GM19328 (cell line): ENCODE measurements at regions not wholly inside any gene's neighbourhood (a gene's known extent, or its start where the extent isn't known, plus 50 kb on each side); places are given as distances from the start of the nearest gene placed in this dataset.
"Not testable (repeated sequence)": the region's sequence is repeated elsewhere in the genome, so short reads cannot be mapped to it uniquely, and the experiment has no call there.

Experiments used
- ATAC-seq: cut with Tn5 transposase; IDR thresholded peaks from one replicate; pipeline ENCODE4 v1.9.1; 2021; ENCODE audit warnings: mild to moderate bottlenecking, moderate library complexity; ENCODE audit not compliant: unreplicated experiment

DNA sequence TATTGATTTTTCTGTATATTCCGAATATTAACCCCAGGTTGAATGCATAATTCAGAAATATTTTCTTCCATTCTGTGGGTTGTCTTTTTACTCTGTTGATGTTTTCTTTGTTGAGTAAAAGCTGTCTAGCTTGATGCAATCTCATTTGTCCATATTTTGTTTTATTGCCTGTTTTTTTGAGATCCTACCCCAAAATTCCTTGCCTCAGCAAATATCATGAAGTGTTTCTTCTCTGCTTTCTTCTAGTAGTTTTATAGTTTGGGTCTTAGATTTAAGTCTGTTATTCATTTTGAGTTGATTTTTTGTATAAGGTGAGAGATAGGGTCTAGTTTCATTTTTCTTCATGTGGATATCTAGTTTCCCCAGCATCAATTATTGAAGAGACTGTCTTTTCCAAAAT, 467.9 kb upstream of the GCFC2 start:
- ATAC-seq = no peak

DNA sequence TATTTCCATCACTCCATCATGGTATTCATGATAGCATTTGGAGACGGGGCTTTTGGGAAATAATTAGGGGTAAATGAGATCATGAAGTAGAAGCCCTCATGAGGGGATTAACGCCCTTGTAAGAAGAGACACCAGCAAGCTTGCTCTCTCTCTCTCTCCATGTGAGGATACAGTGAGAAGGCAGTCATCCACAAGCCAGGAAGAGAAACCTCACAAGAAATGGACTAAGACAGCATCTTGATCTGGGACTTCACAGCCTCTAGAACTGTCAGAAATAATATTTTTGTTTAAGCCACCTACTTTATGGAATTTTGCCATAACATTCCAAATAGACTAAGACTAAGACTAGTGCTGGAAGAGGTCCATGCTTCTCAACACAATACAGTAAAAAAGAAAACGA, 464.6 kb upstream of the GCFC2 start:
- no peak for ATAC-seq

DNA sequence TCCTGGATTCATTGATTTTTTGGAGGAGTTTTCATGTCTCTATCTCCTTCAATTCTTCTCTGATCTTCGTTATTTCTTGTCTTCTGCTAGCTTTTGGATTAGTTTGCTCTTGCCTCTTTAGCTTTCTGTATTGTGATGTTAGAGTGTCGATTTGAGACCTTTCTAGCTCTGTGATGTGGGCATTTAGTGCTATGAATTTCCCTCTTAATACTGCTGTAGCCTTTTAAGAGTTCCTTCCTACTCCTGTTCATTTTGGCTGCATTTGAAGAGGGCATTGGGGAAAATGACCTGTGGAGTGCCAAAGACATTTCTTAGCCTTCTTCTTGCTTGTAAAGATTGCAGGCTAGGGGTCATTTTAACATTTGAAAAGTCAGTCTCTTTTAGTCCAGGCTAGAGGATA, 463.8 kb upstream of the GCFC2 start:
- no peak for ATAC-seq

DNA sequence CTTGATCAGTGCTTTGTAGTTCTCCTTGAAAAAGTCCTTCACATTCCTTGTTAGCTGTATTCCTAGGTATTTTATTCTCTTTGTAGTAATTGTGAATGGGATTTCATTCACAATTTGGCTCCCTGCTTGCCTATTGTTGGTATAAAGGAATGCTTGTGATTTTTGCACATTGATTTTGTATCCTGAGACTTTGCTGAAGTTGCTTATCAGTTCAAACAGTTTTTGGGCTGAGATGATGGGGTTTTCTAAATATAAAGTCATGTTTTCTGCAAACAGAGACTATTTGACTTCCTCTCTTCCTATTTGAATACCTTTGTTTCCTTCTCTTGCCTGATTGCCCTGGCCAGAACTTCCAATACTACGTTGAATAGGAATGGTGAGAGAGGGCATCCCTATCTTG, 462.5 kb upstream of the GCFC2 start:
- ATAC-seq = not testable (repeated sequence)

DNA sequence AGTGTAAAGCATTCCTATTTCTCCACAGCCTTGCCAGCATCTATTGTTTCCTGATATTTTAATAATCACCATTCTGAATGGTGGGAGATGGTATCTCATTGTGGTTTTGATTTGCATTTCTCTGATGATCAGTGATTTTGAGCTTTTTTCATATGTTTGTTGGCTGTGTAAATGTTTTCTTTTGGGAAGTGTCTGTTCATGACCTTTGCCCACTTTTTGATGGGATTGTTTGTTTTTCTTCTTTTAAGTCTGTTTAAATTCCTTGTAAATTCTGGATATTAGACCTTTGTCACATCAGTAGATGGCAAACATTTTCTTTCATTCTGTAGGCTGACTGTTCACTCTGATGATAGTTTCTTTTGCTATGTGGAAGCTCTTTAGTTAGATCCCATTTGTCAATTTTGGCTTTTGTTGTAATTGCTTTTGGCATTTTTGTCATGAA, 461.5 kb upstream of the GCFC2 start:
- not testable (repeated sequence) for ATAC-seq

DNA sequence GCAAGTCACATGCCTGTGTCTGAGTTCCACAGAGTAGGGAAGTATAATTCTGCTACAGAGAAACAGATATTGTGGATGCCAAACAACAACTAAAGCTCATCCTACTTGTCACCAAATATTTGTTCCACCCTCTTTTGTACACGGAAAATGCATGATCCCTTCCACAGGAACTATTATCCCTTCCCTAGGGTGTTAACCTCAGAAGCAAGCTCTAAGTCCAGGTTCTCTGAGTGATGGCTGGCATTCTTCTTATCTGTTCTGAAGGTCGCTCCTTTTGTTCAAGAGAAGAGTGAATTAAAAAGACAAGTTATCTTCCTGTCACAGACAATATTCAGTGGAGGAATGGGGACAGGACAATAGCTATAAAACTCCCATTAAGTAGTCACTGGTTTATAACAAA, 460.1 kb upstream of the GCFC2 start:
- ATAC-seq = no peak

DNA sequence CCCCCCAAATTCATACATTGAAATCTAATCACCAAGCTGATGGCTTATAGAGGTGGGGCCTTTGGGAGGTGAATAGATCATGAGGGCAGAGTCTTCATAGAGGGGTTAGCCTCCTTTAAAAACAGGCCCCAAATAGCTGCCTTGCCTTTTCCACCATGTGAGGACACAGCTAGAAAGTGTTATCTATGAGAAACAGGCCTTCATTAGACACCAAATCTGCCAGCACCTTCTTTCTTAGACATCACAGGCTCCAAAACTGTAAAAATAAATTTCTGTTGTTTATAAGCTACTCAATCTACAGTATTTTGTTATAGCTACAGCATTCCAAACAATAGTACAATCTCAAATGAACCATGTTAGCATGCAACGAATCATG, 459.3 kb upstream of the GCFC2 start:
- ATAC-seq = no peak

DNA sequence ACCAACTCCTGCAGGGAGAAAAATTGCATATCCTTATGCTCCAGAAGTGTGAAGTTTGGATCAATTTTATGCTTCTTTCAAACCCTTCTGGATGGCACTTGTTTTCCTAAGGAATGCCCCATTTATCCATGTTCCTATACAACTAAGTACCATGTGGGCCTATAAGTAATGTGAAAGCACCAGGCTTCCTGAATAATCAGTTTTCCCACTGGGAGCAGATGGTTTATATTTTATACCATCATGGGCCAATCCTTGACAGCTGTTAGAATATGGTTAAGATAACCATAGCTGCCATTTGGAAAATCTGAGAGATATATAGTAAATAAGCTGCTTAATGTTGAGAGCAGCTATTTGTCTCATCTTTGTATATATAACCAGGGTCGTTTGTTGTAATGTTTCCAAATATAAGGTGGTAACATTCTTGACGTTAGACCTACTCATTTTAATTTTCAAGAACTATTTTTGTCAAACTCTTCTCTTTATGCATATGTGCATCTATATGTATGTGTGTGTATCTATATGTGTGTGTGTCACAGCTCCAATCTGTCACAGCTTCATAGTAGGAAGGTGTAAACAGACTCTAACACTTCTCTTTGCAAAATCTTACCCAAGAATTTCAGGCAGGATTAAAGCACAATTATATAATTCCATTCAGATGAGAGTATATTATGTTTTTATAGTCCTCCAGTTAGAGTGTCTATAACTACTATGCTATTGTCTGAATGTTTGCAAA, 458.7 kb upstream of the GCFC2 start:
- no peak for ATAC-seq

DNA sequence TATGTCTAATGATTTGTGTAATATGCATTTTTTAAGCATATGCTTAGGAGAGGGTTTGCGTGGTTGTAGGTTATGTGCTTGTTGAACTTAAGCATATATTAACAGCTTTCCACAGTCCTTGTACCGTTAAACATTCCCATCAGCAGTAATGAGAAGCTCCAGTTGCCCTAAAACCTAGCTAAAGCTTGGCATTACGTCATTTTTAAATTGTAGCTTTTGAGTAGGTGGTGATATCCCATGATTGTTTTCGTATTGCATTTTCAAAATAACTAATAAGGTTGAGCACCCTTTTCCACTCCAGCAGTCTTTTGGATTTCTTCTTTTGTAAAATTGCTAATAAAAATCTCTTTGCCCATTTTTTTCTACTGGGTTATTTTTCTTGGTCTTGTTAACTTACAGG, 453.1 kb upstream of the GCFC2 start:
- no peak for ATAC-seq

DNA sequence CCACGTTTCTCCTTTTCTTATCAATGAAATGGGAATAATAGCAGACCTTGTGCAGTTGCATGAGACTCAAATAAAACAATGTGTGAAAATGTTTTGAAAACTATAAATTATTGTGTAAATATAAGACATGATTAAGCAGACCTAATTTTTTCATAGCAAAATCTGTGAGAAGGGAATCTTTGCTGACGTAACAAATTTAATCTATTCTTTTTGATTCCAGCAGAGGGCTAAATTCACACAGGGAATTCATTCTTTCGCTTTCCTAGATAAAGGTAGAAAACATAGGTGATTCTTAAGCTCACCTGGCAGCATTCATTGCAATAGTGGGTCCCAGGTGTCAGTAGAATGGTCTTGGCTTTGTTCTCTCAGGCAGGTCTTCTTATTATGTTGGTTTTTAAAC, 450.0 kb upstream of the GCFC2 start:
- ATAC-seq = no peak

DNA sequence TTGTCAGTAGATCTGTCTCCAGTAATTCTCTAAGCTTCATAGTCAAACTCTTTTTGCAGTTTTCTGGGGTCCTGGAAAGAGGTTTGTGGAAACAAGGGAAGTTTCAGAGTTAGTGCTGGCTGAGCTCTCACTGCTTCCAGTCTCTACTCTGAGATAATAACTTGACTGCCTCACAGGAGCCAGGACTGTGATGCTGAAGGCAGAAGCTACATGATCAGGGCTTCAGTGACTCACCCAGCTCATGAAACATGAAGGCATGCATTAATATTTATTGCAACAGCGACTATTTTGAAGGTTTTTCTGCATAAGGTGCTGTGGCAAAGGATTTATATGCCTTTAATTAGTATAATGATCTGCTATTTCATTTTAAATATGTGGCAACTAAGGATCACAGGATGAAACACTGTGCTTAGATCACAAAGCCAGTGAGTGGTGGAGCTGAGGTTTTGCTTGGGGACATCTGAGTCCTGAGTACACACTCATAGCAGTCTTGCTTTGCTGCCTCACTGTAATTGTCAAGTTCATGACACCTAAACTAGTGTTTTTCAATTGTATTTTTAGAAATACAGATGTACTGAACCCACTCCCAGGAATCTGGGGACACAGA, 448.4 kb upstream of the GCFC2 start:
- ATAC-seq = no peak

DNA sequence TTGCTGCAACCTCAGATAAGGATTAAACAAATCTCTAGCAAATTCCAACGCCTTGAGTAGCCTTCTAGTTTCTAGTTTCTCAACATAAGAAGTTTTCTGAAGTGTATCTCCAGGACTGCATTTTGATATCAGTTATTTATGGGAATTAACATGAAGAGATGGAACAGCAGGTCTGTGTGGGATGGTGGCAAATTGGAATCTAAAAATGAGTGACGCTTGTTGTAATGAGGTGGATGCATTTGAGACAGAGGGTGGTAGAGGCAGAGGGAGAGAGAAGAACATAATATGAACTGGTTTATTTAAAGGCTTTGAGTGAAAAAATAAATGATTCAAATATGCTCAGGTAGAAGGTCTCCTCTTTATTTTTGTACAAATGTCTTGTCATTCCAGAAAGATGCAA, 446.8 kb upstream of the GCFC2 start:
- ATAC-seq = no peak

DNA sequence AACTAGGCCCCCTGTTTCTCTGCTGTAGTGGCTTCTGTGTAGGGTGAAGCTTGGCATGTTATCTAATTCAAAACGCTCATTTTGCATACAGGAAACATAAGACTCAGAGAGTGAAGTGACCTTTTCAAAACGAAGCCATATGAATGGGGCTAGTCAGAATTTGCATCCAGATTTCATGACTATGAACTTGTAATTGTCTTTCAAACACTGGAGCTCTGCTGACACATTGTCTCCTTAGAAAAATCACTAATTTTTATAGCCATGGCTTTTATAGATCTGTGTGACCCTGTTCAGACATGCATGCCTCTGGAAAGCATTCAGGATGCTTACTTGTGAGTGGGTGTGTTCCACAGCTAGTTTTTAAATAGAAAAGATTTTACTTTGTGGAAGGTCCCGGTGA, 444.3 kb upstream of the GCFC2 start:
- ATAC-seq = no peak

DNA sequence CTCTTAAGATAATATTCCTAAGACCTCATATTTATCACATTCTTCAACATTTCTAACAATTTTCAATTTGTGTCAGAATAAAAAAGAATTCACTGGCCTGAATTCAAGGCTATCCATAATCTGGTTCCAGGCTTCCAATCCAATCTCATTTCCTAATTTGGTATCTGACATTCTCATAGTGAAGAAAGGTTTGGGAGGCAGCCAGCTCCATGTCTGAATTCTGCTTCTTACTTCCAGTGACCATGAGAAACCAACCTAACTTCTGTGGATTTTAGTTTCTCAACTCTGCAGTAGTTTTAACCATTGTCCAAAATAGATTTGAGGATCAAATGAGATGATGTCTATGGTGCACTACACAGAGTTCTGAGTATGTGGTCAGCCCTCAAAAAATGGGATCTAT, 439.1 kb upstream of the GCFC2 start:
- no peak for ATAC-seq

DNA sequence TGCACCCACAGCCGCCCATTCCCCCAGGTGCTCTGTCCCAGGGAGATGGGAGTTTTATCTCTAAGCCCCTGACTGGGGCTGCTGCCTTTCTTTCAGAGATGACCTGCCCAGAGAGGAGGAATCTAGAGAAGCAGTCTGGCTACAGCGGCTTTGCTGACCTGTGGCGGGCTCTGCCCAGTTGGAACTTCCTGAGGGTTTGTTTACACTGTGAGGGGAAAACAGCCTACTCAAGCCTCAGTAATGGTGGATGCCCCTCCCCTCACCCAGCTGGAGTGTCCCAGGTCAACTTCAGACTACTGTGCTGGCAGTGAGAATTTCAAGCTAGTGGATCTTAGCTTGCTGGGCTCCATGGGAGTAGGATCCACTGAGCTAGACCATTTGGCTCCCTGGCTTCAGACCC, 428.6 kb upstream of the GCFC2 start:
- ATAC-seq = not testable (repeated sequence)

DNA sequence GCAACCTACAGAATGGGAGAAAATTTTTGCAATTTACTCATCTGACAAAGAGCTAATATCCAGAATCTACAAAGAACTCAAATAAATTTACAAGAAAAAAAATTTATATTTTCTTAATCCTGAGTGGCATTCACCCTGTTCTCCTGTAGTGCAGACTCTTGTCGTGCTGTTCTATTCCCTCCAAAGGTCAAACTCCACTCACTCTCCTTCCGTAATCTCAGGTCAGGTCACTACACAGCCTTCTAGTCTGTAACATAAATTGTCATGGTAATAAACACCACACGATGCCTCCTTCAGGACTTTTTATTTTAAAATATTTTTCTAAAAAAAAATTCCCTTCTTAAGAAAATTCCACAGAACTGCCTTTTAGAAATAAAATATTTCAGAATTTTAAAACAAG, 417.9 kb upstream of the GCFC2 start:
- no peak for ATAC-seq

DNA sequence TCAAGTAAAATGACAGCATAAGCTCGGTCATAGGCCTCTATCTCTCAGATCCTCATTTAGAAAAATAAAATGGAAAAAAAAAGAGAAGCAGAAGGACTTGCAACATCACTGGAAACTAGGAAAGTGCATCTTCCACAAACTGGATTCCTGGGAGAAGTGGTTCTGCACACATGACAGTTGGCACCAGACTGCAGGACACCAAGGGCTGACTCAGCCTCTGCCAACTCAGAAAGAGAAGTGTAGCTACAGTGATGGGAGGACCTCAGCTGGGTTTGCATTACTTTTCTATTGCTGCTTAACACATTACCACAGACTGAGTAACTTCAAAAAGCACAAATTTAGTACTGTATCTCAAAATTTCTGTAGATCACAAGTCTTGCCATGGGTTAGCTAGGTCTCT, 409.5 kb upstream of the GCFC2 start:
- no peak for ATAC-seq

DNA sequence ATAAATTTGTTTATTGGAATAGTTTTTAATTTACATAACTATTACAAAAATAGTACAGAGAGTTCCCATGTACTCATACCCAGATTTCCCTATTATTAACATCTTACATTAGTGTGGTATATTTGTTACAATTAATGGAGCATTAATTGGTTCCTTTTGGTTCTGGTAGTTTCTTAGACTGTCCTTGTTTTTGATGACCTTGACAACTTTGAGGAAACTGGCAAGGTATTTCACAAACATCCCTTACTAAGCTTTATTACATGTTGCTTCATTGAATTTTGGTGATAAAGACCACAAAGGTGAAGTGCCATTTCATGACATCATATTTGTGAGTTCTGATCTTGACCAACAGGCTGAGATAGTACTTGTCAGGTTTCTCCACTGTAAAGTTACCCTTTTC, 379.0 kb upstream of the GCFC2 start:
- ATAC-seq = no peak

DNA sequence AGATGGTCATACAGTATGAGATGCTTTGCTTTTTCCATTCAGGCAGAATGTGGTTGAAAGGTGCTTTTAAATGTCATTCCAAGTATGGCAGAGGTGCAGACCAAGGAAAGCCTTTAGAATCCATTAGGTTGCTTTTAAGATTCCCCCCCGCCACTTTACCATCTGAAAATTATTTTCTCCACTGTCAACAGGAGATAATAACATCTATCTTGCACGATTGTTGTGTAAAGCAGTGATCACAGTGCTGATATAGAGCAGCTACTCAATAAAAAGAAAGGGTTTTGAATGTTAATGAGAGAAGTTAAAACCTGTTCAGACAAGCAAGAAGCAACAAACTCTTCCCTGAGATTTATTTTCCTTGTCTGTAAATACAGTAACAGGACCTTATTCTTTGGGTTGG, 372.5 kb upstream of the GCFC2 start:
- no peak for ATAC-seq

DNA sequence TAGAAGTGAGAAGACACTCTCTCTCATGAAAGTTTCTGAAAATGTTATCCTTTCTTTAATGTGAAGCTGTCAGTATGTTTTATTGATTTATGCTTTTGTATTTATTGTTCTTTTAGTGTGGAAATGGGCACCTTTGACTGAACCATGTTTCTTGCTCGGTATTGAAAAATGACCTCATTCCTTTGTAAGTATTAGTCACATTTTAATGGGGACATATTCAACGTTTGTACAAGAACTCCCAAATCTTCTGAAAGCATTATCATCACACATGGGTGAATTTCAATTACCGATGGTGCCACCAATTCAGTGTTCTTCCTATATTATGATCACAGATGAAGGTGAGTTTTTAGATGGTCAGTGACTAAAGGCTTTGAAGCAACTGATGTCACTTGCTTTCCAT, 371.8 kb upstream of the GCFC2 start:
- ATAC-seq = no peak

DNA sequence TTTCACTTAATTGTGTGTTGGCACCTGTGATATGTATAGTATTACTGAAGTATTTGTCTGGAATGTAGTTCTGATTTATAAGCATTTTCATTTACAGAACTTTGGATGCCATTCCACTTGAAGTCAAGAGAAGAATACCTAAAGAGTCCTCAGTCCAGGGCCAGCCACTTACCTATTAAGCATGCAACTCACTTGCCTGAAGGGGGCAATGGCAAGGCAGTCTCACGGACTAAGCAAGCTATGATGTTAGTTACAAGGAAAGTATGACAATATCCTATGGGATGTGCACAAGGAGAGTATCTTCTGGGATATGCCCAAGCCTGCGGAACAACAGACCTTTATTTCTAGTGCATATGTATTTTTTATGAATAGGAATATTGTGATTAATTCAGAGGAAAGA, 369.4 kb upstream of the GCFC2 start:
- no peak for ATAC-seq

DNA sequence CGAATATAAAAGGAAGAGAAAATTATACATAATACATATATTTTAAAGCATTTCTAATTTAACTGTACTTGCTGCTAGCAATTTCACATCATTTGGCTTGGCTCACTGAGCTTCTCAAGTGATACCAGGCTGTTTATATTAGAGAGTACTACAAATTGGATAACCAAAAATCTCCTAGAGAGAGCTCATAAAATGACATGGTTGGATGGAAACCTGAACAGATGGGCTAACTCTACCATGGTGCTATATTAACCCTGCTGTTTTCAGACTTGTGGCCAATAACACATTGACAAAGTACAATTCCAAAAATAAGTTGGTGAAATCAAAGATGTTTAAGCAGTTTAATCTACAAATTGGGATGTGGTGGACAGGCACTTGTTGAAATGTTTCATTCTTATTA, 364.4 kb upstream of the GCFC2 start:
- ATAC-seq = no peak

DNA sequence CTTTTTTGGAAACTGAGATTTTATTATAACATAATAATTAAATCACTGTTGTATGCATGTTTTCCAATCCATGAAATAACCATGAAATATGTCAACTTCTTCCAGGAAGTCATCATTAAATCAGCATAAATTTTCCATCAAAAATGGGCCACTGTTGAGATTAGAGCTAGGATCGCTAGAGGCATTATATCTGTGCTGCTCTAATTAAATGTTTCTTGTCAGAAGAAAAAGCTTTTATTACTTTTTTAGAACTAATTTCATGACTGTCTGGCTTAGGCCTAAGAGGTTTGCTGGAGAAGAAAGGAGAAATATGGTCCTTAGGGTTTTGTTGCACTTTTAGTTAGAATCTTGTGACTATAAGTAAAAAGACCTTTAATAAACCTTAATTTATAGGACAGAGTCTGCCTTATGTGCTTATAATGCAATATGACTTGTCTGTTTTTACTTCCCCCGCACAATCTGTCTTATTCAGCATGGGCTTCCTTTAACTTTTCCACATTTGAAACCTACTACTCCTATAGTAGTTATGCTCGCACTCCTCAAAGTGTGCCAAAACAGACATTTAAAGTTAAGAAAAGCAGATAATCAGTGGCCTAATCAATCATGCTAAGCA, 363.4 kb upstream of the GCFC2 start:
- no peak for ATAC-seq
